ENCODE measurements at regions not wholly inside any gene's neighbourhood (a gene's known extent, or its start where the extent isn't known, plus 50 kb on each side); places are given as distances from the start of the nearest gene placed in this dataset.

DNA sequence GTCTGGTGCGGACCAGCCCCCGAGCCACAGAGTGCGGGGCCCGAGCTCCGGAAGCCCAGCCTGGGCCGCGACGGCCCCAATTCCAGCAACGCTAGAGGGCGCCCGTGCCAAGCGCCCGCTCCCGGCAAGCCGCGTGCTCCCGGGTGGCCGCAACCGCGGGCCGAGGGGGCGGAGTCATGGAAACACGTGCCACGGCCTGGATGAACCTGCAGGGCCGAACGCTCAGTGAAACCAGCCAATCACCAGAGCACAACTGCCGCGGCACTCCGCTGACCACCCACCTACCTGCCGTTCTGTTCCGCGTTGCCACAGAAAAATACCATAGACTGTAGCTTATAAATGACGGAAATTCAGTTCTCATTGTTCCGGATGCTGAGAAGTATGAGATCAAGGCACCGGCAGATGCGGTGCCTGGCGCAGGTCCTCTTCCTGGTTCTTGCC lies 85.7 kb upstream of the FOXC1 start:
- Mint-ChIP-seq H3K9me3 (peaks cover 0 to 4% (median 0%) of the 10 kb centered on the region in 9 donors), H3K27me3 (peaks cover 0 to 17% (median 6%) of the 10 kb centered on the region in 5 donors), H3K27ac (peak overlapping the region; percentile 53 to 95 (median 89)), H3K4me1 (peaks cover 21 to 51% (median 41%) of the 10 kb centered on the region in 4 donors), H3K4me3 (peak overlapping the region; percentile 62 to 84 (median 79)), H3K36me3 (peaks cover 0 to 2% (median 0%) of the 10 kb centered on the region in 3 donors)
- peak; percentile 74 to 88 for ATAC-seq
- POLR2A ChIA-PET: interaction anchor here (1.0 to 2.4 kb wide), 2 partner anchors 31 to 32 kb away, joined by 4 to 15 read pairs; no protein-coding TSS in a partner anchor
- DNase-seq: peak; percentile 41 to 82 (median 68)

DNA sequence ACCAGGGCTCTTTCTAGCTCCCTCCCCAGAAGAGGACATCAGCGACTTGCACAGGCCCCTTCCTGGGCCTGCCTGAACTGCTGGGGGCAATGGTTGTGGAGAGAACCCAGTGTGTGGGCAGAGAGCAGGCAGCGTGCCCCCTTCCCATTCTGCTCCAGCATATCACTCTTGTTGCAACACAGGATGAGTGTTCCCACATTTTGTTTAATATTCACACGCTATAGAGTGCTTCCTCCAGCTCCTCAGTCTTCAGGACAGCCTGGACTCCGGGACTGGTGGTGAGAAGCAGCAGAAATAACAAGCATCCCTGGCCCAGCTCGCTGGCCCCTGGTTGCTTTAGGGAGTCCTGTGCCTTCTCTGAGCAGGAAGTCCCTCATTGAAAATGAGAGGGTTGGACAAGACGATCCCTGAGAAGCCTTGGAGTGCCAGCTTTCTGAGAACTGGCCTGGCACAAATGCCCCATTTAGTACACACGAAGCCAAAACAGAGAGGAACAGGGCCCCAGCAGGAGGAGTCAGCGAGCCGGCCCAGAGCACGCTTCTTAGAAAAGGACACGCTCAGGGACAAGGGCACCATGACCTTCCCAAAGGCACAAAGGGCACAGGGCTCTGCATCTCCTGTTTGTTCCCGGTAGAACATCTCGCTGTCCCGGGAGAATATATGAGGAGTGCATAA lies 84.2 kb upstream of the FOXC1 start:
- POLR2A ChIA-PET: interaction anchor here (2.4 kb wide), 1 partner anchor 29 kb away, joined by 15 read pairs; no protein-coding TSS in a partner anchor
- peaks cover 0 to 15% (median 6%) of the 10 kb centered on the region in 5 donors for H3K27me3 Mint-ChIP-seq
- no peak for ATAC-seq
- peak overlapping the region in 6 of 10 donors; percentile 27 to 89 (median 82) for H3K27ac Mint-ChIP-seq
- H3K4me3 Mint-ChIP-seq: peak overlapping the region in 2 of 10 donors; percentile 13 to 77
- H3K4me1 Mint-ChIP-seq: peaks cover 27 to 66% (median 47%) of the 10 kb centered on the region in 4 donors
- peaks cover 0 to under 1% (median 0%) of the 10 kb centered on the region in 9 donors for H3K9me3 Mint-ChIP-seq
- H3K36me3 Mint-ChIP-seq: peaks cover 0 to 2% (median 0%) of the 10 kb centered on the region in 3 donors
- DNase-seq: no peak

DNA sequence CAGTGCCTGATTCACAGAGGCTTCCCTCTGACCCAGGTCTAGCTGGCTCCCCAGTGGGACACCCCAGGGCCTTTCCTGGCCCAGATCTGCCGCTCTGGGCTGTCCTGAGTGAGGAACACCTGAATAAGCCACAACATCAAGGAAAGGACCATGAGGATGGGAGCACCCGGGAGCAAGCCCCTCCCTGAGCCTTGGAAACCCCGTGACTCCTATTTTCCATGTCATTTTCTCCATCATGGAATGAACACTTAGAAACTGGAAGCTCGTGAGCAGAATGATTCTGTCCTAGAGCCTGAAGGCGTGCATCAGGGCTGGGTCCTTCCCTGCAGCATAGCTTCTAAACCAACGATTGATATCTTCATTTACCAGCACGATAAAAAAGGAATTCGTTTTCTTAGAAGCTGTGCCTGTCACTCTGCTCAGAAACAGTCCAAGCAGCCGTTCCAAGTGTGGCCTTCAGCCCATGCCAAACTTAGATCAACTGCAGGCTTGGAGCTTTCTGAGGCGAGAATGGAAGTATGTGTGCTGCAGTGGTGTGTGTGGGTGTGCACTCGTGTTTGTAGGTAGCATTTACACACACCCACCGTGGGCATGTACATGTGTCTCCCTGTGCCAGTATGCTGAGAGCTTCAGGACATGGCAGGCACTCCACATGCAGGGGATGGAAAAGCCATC lies 83.2 kb upstream of the FOXC1 start:
- Mint-ChIP-seq H3K27ac (peak overlapping the region in 9 of 10 donors; percentile 65 to 93 (median 82)), H3K4me1 (peaks cover 29 to 67% (median 48%) of the 10 kb centered on the region in 4 donors), H3K36me3 (peaks cover 0 to 2% (median 0%) of the 10 kb centered on the region in 3 donors), H3K27me3 (peaks cover 0 to 14% (median 6%) of the 10 kb centered on the region in 5 donors), H3K9me3 (peaks cover 0 to 1% (median 0%) of the 10 kb centered on the region in 9 donors), H3K4me3 (peak overlapping the region in 6 of 10 donors; percentile 42 to 69 (median 50))
- no peak for ATAC-seq
- DNase-seq: no peak
- POLR2A ChIA-PET: no interaction called here

DNA sequence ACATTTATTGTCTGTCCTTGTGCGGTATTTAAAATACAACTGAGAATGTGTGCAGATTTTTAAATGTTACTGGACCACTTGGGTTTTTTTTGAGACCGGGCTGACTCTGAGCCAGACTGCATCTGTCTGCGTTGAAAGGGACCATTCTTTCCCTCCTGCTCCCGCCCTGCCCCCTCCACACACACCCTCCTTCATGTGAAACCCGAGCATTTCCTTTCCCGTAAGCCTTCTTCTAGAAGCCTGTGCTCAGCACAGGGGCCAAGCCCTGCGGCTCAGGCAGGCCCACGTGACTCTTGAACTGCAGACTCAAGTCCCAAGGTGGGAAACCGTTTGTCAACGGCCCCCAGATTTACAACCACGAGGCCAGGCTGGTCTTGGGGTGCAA lies 82.7 kb upstream of the FOXC1 start:
- H3K9me3 Mint-ChIP-seq: peaks cover 0 to 1% (median 0%) of the 10 kb centered on the region in 9 donors

DNA sequence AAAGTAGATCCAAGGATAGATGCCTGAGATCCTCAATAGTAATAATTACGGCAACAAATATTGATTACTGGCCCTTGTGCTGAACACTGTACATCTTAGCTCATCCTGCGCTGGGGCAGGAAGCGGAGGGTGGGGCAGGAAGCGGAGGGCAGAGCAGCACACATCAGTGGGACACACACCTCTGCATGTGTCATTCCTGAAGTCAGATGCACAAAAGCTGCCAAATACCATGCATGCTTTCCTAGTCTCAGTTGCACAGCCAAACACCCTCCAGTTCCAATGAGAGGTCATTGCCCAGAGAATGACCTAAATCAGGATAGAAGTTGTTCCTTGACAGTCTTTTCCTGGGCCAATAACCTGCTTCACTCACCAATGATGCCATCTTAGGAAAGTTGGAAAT lies 74.4 kb upstream of the FOXC1 start:
- peak overlapping the region in 4 of 10 donors; percentile 0 to 74 (median 62) for H3K27ac Mint-ChIP-seq
- POLR2A ChIA-PET: no interaction called here
- peak; percentile 72 to 92 for ATAC-seq
- H3K36me3 Mint-ChIP-seq: no peaks in the 10 kb centered on the region
- peak overlapping the region in 7 of 10 donors; percentile 20 to 75 (median 49) for H3K4me3 Mint-ChIP-seq
- H3K9me3 Mint-ChIP-seq: peaks cover 0 to 1% (median 0%) of the 10 kb centered on the region in 9 donors
- no peaks in the 10 kb centered on the region for H3K27me3 Mint-ChIP-seq
- H3K4me1 Mint-ChIP-seq: peaks cover 12 to 29% (median 18%) of the 10 kb centered on the region in 4 donors
- DNase-seq: peak in 3 of 10 donors; percentile 17 to 23 (median 18)

More for the DNA sequence above, 82.7 kb upstream of the FOXC1 start:
- Mint-ChIP-seq H3K4me1 (peaks cover 29 to 67% (median 48%) of the 10 kb centered on the region in 4 donors), H3K36me3 (peaks cover 0 to 2% (median 0%) of the 10 kb centered on the region in 3 donors), H3K27ac (peak overlapping the region in 9 of 10 donors; percentile 45 to 93 (median 73)), H3K4me3 (peak overlapping the region in 7 of 10 donors; percentile 42 to 66 (median 51)), H3K27me3 (peaks cover 0 to 11% (median 5%) of the 10 kb centered on the region in 5 donors)
- POLR2A ChIA-PET: no interaction called here
- ATAC-seq: peak; percentile 48 to 71
- DNase-seq: peak in 5 of 10 donors; percentile 7 to 50 (median 36)

DNA sequence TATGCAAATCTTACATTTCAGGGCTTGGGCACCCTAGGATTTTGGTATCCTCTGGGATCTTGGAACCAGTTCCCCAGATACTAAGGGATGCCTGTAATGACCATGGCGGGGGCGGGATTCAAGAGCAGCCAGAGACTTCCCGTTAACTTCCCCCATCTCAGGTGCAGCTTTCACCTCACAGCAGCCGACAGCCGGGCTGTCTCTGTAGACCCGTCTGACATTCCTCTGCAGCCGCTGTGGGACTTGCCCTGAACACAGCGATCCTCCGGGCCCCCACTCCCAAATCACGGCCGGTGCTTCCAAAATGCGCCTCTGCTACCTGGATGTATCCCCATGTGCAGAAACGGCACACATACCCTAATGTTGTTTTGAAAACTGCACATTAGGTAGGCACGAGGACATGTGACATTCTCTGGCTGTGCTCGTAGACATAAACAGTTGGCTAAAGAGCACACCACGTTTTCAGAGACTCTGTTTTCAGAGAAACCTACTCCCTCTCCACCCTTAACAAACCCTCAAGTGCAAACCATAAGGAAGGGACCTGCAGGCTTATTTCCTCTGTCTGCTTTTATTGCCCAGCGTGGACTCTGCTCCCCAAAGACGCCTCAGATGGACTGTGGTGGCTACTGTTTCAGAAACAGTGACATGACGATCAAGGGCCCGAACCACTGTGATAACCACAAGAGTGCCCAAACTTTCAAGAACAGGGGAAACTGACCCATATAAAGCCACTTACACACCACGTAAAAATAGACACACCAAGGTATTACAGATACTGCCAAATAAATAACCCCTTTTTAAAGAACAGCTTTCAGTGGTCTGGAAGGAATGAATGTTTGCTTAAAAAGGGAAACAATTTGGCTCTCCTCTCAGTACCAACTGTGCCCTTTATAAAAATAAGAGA lies 72.9 kb upstream of the FOXC1 start:
- peaks cover 12 to 26% (median 20%) of the 10 kb centered on the region in 4 donors for H3K4me1 Mint-ChIP-seq
- H3K27ac Mint-ChIP-seq: peak overlapping the region in 7 of 10 donors; percentile 63 to 95 (median 83)
- no peaks in the 10 kb centered on the region for H3K9me3 Mint-ChIP-seq
- ATAC-seq (peak in 1 of 2 donors; percentile 42), DNase-seq (no peak)
- no peaks in the 10 kb centered on the region for H3K36me3 Mint-ChIP-seq
- peak overlapping the region in 4 of 10 donors; percentile 12 to 73 (median 56) for H3K4me3 Mint-ChIP-seq
- POLR2A ChIA-PET: no interaction called here
- H3K27me3 Mint-ChIP-seq: no peaks in the 10 kb centered on the region

- DNase-seq (no peak), ATAC-seq (no peak)
- peaks cover 0 to 3% (median 0%) of the 10 kb centered on the region in 9 donors for H3K9me3 Mint-ChIP-seq
- POLR2A ChIA-PET: no interaction called here
- H3K4me1 Mint-ChIP-seq: peaks cover 12 to 27% (median 20%) of the 10 kb centered on the region in 4 donors
- H3K4me3 Mint-ChIP-seq: no peak overlapping the region
- H3K36me3 Mint-ChIP-seq: no peaks in the 10 kb centered on the region
- H3K27me3 Mint-ChIP-seq: no peaks in the 10 kb centered on the region
- H3K27ac Mint-ChIP-seq: peak overlapping the region in 3 of 10 donors; percentile 14 to 79 (median 20)
These were observed 71.3 kb upstream of the FOXC1 start for GRCh38 chr6:1538369-1538768.

DNA sequence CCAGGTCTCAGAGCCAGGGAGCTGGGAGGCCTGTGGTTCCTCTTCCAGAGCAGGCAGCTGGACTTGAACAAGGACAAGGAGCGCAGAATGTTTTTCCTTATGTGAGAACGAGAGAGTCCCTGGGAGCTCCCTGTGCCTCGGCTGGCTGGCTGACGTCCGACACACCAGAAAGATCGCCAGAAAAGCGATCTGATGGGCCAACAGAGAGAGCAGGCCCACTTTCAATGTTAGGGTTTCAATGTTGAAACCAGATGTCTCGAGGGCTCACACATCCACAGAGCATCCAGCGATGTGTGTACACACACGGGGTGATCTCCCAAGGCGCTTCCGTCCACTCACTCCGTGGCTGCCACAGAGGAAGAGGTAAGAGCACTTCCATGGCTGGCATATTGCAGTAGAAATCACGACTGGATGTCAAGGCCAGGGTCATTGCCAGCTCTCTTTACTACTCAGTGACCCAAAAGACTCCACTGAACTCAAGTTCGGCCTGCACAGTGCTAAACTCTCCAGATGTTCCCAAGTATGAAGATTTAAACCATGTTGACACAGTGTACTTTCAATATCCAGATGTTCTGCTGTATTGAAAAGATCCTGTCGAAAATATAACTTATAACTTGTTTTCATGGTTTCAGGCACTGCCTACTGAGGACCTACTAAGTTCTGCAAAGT lies 70.8 kb upstream of the FOXC1 start:
- DNase-seq (no peak), ATAC-seq (no peak)
- POLR2A ChIA-PET: no interaction called here
- Mint-ChIP-seq H3K4me3 (no peak overlapping the region), H3K27ac (peak overlapping the region in 2 of 10 donors; percentile 14 to 79), H3K9me3 (peaks cover 0 to 4% (median 0%) of the 10 kb centered on the region in 9 donors), H3K4me1 (peaks cover 12 to 27% (median 20%) of the 10 kb centered on the region in 4 donors), H3K36me3 (no peaks in the 10 kb centered on the region), H3K27me3 (no peaks in the 10 kb centered on the region)

- Mint-ChIP-seq H3K27ac (peak overlapping the region in 2 of 10 donors; percentile 48 to 82), H3K4me1 (peaks cover 5 to 27% (median 15%) of the 10 kb centered on the region in 4 donors), H3K9me3 (peaks cover 0 to 5% (median 0%) of the 10 kb centered on the region in 9 donors), H3K36me3 (peaks cover 0 to 4% (median 4%) of the 10 kb centered on the region in 3 donors), H3K27me3 (no peaks in the 10 kb centered on the region), H3K4me3 (no peak overlapping the region)
- DNase-seq (no peak), ATAC-seq (no peak)
- POLR2A ChIA-PET: no interaction called here
These were observed 68.7 kb upstream of the FOXC1 start for GRCh38 chr6:1540864-1541521.

GRCh38 chr6:1542335-1542734 lies 67.4 kb upstream of the FOXC1 start:
- H3K27ac Mint-ChIP-seq: peak overlapping the region in 1 of 10 donors; percentile 82
- POLR2A ChIA-PET: no interaction called here

DNA sequence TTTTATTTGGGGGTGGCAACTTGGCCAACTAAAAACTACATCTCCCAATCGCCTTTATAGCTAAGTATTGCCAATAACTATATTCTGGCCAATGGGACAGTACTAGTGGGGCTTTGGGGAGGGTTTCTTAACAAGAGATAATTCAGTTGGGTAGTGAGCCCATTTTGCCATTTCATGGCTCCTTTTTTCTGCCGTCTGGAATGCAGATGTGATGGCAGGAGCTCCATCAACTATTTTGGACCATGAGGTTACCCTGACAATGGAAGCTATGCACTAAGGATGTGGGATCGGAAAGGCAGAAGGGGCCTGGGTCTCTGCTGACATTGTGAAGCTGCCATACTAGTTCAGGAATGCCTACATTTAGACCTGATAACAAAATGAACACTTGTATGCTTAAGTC lies 67.0 kb upstream of the FOXC1 start:
- peaks cover 0 to 12% (median 3%) of the 10 kb centered on the region in 4 donors for H3K4me1 Mint-ChIP-seq
- H3K9me3 Mint-ChIP-seq: peaks cover 0 to 5% (median 0%) of the 10 kb centered on the region in 9 donors
- H3K27ac Mint-ChIP-seq: peak overlapping the region in 1 of 10 donors; percentile 53
- H3K27me3 Mint-ChIP-seq: no peaks in the 10 kb centered on the region
- DNase-seq (no peak), ATAC-seq (no peak)
- peaks cover 2 to 4% (median 4%) of the 10 kb centered on the region in 3 donors for H3K36me3 Mint-ChIP-seq
- POLR2A ChIA-PET: no interaction called here
- H3K4me3 Mint-ChIP-seq: no peak overlapping the region

More at GRCh38 chr6:1542335-1542734, 67.4 kb upstream of the FOXC1 start:
- ATAC-seq: no peak
- Mint-ChIP-seq H3K27me3 (no peaks in the 10 kb centered on the region), H3K4me3 (no peak overlapping the region), H3K36me3 (peaks cover 0 to 4% (median 4%) of the 10 kb centered on the region in 3 donors), H3K9me3 (peaks cover 0 to 5% (median 0%) of the 10 kb centered on the region in 9 donors), H3K4me1 (peaks cover 0 to 15% (median 5%) of the 10 kb centered on the region in 4 donors)
- DNase-seq: no peak

All from naive thymus-derived CD8-positive, alpha-beta T cell (primary cell).